Ovary (tissue), 3 donors: ENCODE measurements at regions not wholly inside any gene's neighbourhood (a gene's known extent, or its start where the extent isn't known, plus 50 kb on each side); places are given as distances from the start of the nearest gene placed in this dataset.

ENCODE experiments used
- CTCF ChIP-seq, 3 donors: fragments of 450-650 bp in 2 of 3; fragments of 200-600 bp in 1 of 3; IDR thresholded peaks; one replicate each; pipeline versions ENCODE4 v1.5.1 to v1.8.0; 2016 to 2022; ENCODE audit warnings: antibody characterized with exemption in 3 of 3, mild to moderate bottlenecking in 1 of 3
- POLR2A ChIP-seq: fragments of 450-650 bp; IDR thresholded peaks from one replicate; pipeline ENCODE4 v1.6.1; 2017; ENCODE audit warnings: antibody characterized with exemption, mild to moderate bottlenecking, moderate library complexity
- donor health status: DM: no; HTN: no; CAD: no.

- TF ChIP-seq CTCF (IDR thresholded peaks at IDR 0.05), result no peak
- TF ChIP-seq POLR2A, result no peak
Measured at GRCh38 chr14:36454599-36455240, 65.3 kb downstream of the NKX2-1 start.
